Hematopoietic multipotent progenitor cell treated with erythropoietin and hydrocortisone succinate and interleukin-3 and kit ligand, for 17 days (in vitro differentiated cells): ENCODE measurements at regions not wholly inside any gene's neighbourhood (a gene's known extent, or its start where the extent isn't known, plus 50 kb on each side); places are given as distances from the start of the nearest gene placed in this dataset.
"Not testable (repeated sequence)": the region's sequence is repeated elsewhere in the genome, so short reads cannot be mapped to it uniquely, and the experiment has no call there.

Experiments used
- DNase-seq: peaks from one replicate; pipeline ENCODE4 v3.0.0-alpha.2; 2015; ENCODE audit warnings: low spot score

GRCh38 chr16:13718748-13719147, 201.2 kb upstream of the ERCC4 start:
- no peak for DNase-seq

GRCh38 chr16:13727943-13728342, 192.0 kb upstream of the ERCC4 start:
- no peak for DNase-seq

GRCh38 chr16:13733561-13733960, 186.4 kb upstream of the ERCC4 start:
- DNase-seq, result no peak

- DNase-seq, result not testable (repeated sequence)
Measured at GRCh38 chr16:13739621-13740373, 180.2 kb upstream of the ERCC4 start.

GRCh38 chr16:13742928-13743327, 177.0 kb upstream of the ERCC4 start:
- no peak for DNase-seq

- no peak for DNase-seq
Measured at GRCh38 chr16:13743571-13743970, 176.4 kb upstream of the ERCC4 start.

GRCh38 chr16:13756411-13757140, 163.4 kb upstream of the ERCC4 start:
- DNase-seq, result no peak

- DNase-seq, result no peak
Measured at GRCh38 chr16:13766334-13766733, 153.6 kb upstream of the ERCC4 start.

- DNase-seq, result no peak
Measured at GRCh38 chr16:13767215-13767614, 152.7 kb upstream of the ERCC4 start.

GRCh38 chr16:13768471-13768870, 151.5 kb upstream of the ERCC4 start:
- DNase-seq, result no peak

GRCh38 chr16:13770436-13770835, 149.5 kb upstream of the ERCC4 start:
- DNase-seq, result no peak

GRCh38 chr16:13772782-13773181, 147.2 kb upstream of the ERCC4 start:
- DNase-seq, result no peak

- no peak for DNase-seq
Measured at GRCh38 chr16:13779676-13780075, 140.3 kb upstream of the ERCC4 start.

- no peak for DNase-seq
Measured at GRCh38 chr16:13780406-13781168, 139.4 kb upstream of the ERCC4 start.

GRCh38 chr16:13781169-13781564, 138.8 kb upstream of the ERCC4 start:
- no peak for DNase-seq

- DNase-seq, result no peak
Measured at GRCh38 chr16:13781575-13782338, 138.2 kb upstream of the ERCC4 start.

- no peak for DNase-seq
Measured at GRCh38 chr16:13791095-13791494, 128.9 kb upstream of the ERCC4 start.

- DNase-seq, result no peak
Measured at GRCh38 chr16:13793841-13794409, 126.0 kb upstream of the ERCC4 start.

GRCh38 chr16:13795131-13795530, 124.8 kb upstream of the ERCC4 start:
- DNase-seq, result no peak

GRCh38 chr16:13797718-13798117, 122.2 kb upstream of the ERCC4 start:
- no peak for DNase-seq

GRCh38 chr16:13798211-13798610, 121.7 kb upstream of the ERCC4 start:
- no peak for DNase-seq

GRCh38 chr16:13803974-13804373, 116.0 kb upstream of the ERCC4 start:
- DNase-seq, result no peak
